Liver (tissue), 8 donors: ENCODE measurements at regions not wholly inside any gene's neighbourhood (a gene's known extent, or its start where the extent isn't known, plus 50 kb on each side); places are given as distances from the start of the nearest gene placed in this dataset.

Experiments used
- DNase-seq: peaks from one replicate; pipeline ENCODE4 v3.0.0-alpha.2; 2017; ENCODE audit warnings: low spot score
- H3K27ac ChIP-seq, 2 donors: one replicate each; pipeline ENCODE4 v1.7.0; 2013; ENCODE audit warnings: inconsistent platforms in 2 of 2, low read length in 2 of 2, control low read depth in 1 of 2, low read depth in 1 of 2, mild to moderate bottlenecking in 1 of 2
- H3K27me3 ChIP-seq, 4 donors: one replicate each; pipeline versions ENCODE4 v1.6.1 to v1.7.0; 2013; ENCODE audit warnings: low read length in 3 of 4, inconsistent platforms in 1 of 4, mild to moderate bottlenecking in 1 of 4, moderate library complexity in 1 of 4; ENCODE audit not compliant: control insufficient read depth in 4 of 4, insufficient read depth in 4 of 4
- H3K36me3 ChIP-seq, 4 donors: one replicate each; pipeline versions ENCODE4 v1.6.1 to v1.7.0; 2013; ENCODE audit warnings: low read length in 3 of 4, mild to moderate bottlenecking in 3 of 4, low read depth in 1 of 4, moderate library complexity in 1 of 4; ENCODE audit not compliant: control insufficient read depth in 4 of 4, insufficient read depth in 3 of 4
- H3K4me1 ChIP-seq, 4 donors: one replicate each; pipeline versions ENCODE4 v1.6.1 to v1.7.0; 2013; ENCODE audit warnings: low read length in 3 of 4, mild to moderate bottlenecking in 3 of 4, moderate library complexity in 1 of 4; ENCODE audit not compliant: control insufficient read depth in 4 of 4, insufficient read depth in 4 of 4
- H3K4me3 ChIP-seq, 3 donors: one replicate each; pipeline versions ENCODE4 v1.6.1 to v1.7.0; 2013; ENCODE audit warnings: low read length in 3 of 3, control low read depth in 1 of 3, low read depth in 1 of 3, mild to moderate bottlenecking in 1 of 3
- H3K9ac ChIP-seq, 2 donors: one replicate each; pipeline ENCODE4 v1.7.0; 2013; ENCODE audit warnings: low read length in 2 of 2, mild to moderate bottlenecking in 2 of 2, moderate library complexity in 2 of 2, control low read depth in 1 of 2, low read depth in 1 of 2
- H3K9me3 ChIP-seq, 4 donors: one replicate each; pipeline versions ENCODE4 v1.6.1 to v1.7.0; 2013; ENCODE audit warnings: low read length in 3 of 4; ENCODE audit not compliant: control insufficient read depth in 4 of 4
- EGR1 ChIP-seq, 2 donors: IDR thresholded peaks; 2 replicates each; pipeline ENCODE4 v1.6.1; 2016 to 2018; ENCODE audit warnings: antibody characterized with exemption in 2 of 2, low read depth in 2 of 2
- FOXA1 ChIP-seq: IDR thresholded peaks from 2 replicates; pipeline ENCODE4 v1.6.1; 2016; ENCODE audit warnings: antibody characterized with exemption
- FOXA2 ChIP-seq: IDR thresholded peaks from 2 replicates; pipeline ENCODE4 v1.6.1; 2016; ENCODE audit warnings: antibody characterized with exemption
- GABPA ChIP-seq, 2 donors: IDR thresholded peaks in 1 of 2; conservative IDR thresholded peaks in 1 of 2; 2 replicates each; pipeline ENCODE4 v1.6.1; 2016; ENCODE audit warnings: antibody characterized with exemption in 2 of 2, mild to moderate bottlenecking in 1 of 2, moderate library complexity in 1 of 2
- HNF4A ChIP-seq, 2 donors: conservative IDR thresholded peaks; 2 replicates each; pipeline ENCODE4 v1.6.1; 2016; ENCODE audit warnings: antibody characterized with exemption in 2 of 2, mild to moderate bottlenecking in 2 of 2
- HNF4G ChIP-seq: IDR thresholded peaks from 2 replicates; pipeline ENCODE4 v1.6.1; 2016; ENCODE audit warnings: antibody characterized with exemption
- JUND ChIP-seq, 2 donors: IDR thresholded peaks; 2 replicates each; pipeline ENCODE4 v1.6.1; 2016; ENCODE audit warnings: antibody characterized with exemption in 2 of 2
- NR2F2 ChIP-seq: IDR thresholded peaks from 2 replicates; pipeline ENCODE4 v1.6.1; 2016; ENCODE audit warnings: antibody characterized with exemption
- RAD21 ChIP-seq, 2 donors: IDR thresholded peaks; 2 replicates each; pipeline ENCODE4 v1.6.1; 2016; ENCODE audit warnings: antibody characterized with exemption in 2 of 2, mild to moderate bottlenecking in 2 of 2
- REST ChIP-seq: IDR thresholded peaks from 2 replicates; pipeline ENCODE4 v1.6.1; 2016; ENCODE audit warnings: antibody characterized with exemption, mild to moderate bottlenecking
- RXRA ChIP-seq, 2 donors: IDR thresholded peaks; 2 replicates each; pipeline ENCODE4 v1.6.1; 2017 to 2018; ENCODE audit warnings: antibody characterized with exemption in 2 of 2, mild to moderate bottlenecking in 1 of 2
- SP1 ChIP-seq: IDR thresholded peaks from 2 replicates; pipeline ENCODE4 v1.6.1; 2018; ENCODE audit warnings: antibody characterized with exemption, mild to moderate bottlenecking
- TAF1 ChIP-seq: conservative IDR thresholded peaks from 2 replicates; pipeline ENCODE4 v1.6.1; 2016; ENCODE audit warnings: antibody characterized with exemption, mild to moderate bottlenecking
- YY1 ChIP-seq: IDR thresholded peaks from 2 replicates; pipeline ENCODE4 v1.6.1; 2016; ENCODE audit warnings: antibody characterized with exemption, mild to moderate bottlenecking
- WGBS: extraction: QIAGEN DNeasy Blood & Tissue Kit; methylation state at CpG from one replicate; pipeline ENCODE4 v1.1.7; 2013; 5-methylcytosine and 5-hydroxymethylcytosine counted together
- TF ChIP-seq, protein P1 (sequence below): IDR thresholded peaks from 2 replicates; pipeline ENCODE4 v1.6.1; 2016; ENCODE audit warnings: antibody characterized with exemption
- TF ChIP-seq, protein P2 (sequence below): IDR thresholded peaks from 2 replicates; pipeline ENCODE4 v1.6.1; 2016; ENCODE audit warnings: antibody characterized with exemption
- TF ChIP-seq, protein P3 (sequence below): IDR thresholded peaks from 2 replicates; pipeline ENCODE4 v1.6.1; 2016; ENCODE audit warnings: antibody characterized with exemption
- TF ChIP-seq, protein P4 (sequence below): fragments of 150-350 bp; IDR thresholded peaks from 2 replicates; pipeline ENCODE4 v1.5.1; 2017; ENCODE audit warnings: improper control_type of control experiment, low read depth, low read length; ENCODE audit not compliant: missing input control
- donor health status: healthy.
- donor health status: healthy.
- donor health status: healthy.
- donor health status: healthy.
- donor health status: healthy.

- TF ChIP-seq NR2F2 (no peak), SP1 (no peak), RAD21 (IDR thresholded peaks at IDR 0.05) (no peak), HNF4G (no peak), RXRA (IDR thresholded peaks at IDR 0.05) (no peak)
- TF ChIP-seq, protein P1, sequence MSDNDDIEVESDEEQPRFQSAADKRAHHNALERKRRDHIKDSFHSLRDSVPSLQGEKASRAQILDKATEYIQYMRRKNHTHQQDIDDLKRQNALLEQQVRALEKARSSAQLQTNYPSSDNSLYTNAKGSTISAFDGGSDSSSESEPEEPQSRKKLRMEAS, result no peak
- TF ChIP-seq, protein P2, sequence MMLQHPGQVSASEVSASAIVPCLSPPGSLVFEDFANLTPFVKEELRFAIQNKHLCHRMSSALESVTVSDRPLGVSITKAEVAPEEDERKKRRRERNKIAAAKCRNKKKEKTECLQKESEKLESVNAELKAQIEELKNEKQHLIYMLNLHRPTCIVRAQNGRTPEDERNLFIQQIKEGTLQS, result no peak
These were observed 235.7 kb upstream of the TMEM72 start (continued) for GRCh38 chr10:44675387-44675874.

DNA sequence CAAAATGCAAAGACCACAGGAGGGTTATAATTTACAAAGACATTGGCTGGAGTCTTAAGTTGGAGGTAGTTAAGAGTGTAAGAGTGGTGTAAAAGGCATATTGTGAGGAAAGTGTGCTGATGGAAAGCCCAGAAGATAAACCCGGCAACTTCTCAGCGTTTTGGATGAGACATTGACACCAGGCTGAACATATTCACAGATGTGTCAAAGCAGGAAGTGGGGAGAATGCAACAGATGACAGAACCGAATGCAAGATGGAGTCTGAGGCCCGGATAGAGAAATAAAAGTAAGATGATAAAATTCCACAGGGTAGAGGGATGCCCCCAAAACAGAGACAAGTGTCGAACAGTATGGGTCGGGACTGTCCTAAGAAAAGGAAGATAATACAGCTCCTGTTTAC lies 230.4 kb upstream of the TMEM72 start:
- H3K27ac ChIP-seq, result no peak overlapping the region
- peaks cover 0 to 3% (median 0%) of the 10 kb centered on the region in 4 donors for H3K27me3 ChIP-seq
- no peak overlapping the region for H3K4me3 ChIP-seq
- DNase-seq, result no peak
- H3K36me3 ChIP-seq, result no peaks in the 10 kb centered on the region
- H3K4me1 ChIP-seq, result peaks cover 0 to 1% (median 0%) of the 10 kb centered on the region in 4 donors
- TF ChIP-seq EGR1 (IDR thresholded peaks at IDR 0.05; ENCODE audit: low read depth in 2 of 2), result no peak
- TF ChIP-seq, protein P1, result no peak
- TF ChIP-seq FOXA1, result no peak
- no peak for TF ChIP-seq YY1
- no peak for TF ChIP-seq NR2F2
- TF ChIP-seq RAD21 (IDR thresholded peaks at IDR 0.05), result no peak
- no peak for TF ChIP-seq TAF1
- TF ChIP-seq, protein P2, result no peak
- no peak for TF ChIP-seq RXRA (IDR thresholded peaks at IDR 0.05)
- H3K9me3 ChIP-seq, result no peaks in the 10 kb centered on the region
- H3K9ac ChIP-seq, result no peak overlapping the region
- 79% methylated on average over 6 of the region's 6 CpGs for WGBS

DNA sequence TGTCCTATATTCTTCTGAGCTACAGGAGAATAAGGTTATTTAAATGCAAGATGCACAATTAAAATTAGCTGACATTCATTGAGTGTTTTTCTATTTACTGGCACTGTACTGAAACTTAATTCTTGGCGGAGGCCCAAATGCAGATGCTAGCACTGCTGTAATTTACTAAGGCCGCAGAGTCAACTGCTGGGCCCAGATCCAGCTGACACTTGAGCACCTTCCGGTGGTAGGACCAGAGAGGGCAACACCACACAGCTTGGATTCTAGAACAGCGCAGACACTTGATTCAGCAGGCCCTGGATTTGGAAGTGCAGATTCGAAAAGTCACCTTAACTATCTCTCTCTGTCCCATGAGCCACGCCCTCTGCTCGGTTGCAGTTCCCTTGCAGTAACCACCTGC lies 228.6 kb upstream of the TMEM72 start:
- Histone ChIP-seq H3K9ac (no peak overlapping the region), H3K27me3 (peaks cover 0 to 3% (median 0%) of the 10 kb centered on the region in 4 donors), H3K9me3 (no peaks in the 10 kb centered on the region), H3K27ac (no peak overlapping the region), H3K4me3 (no peak overlapping the region), H3K36me3 (no peaks in the 10 kb centered on the region), H3K4me1 (peaks cover 0 to 1% (median 0%) of the 10 kb centered on the region in 4 donors)
- DNase-seq, result no peak
- 87% methylated on average over 7 of the region's 7 CpGs for WGBS
- TF ChIP-seq RXRA (IDR thresholded peaks at IDR 0.05) (no peak), HNF4A (conservative IDR thresholded peaks at IDR 0.05) (no peak), EGR1 (IDR thresholded peaks at IDR 0.05; ENCODE audit: low read depth in 2 of 2) (no peak), RAD21 (IDR thresholded peaks at IDR 0.05) (no peak), GABPA (IDR thresholded peaks at IDR 0.05 in 1 of 2, conservative IDR thresholded peaks at IDR 0.05 in 1 of 2) (no peak), SP1 (no peak), NR2F2 (no peak), TAF1 (no peak), YY1 (no peak), FOXA2 (no peak), FOXA1 (no peak), HNF4G (no peak), JUND (IDR thresholded peaks at IDR 0.05) (no peak), REST (no peak)
- TF ChIP-seq, protein P2, result no peak
- TF ChIP-seq, protein P3, sequence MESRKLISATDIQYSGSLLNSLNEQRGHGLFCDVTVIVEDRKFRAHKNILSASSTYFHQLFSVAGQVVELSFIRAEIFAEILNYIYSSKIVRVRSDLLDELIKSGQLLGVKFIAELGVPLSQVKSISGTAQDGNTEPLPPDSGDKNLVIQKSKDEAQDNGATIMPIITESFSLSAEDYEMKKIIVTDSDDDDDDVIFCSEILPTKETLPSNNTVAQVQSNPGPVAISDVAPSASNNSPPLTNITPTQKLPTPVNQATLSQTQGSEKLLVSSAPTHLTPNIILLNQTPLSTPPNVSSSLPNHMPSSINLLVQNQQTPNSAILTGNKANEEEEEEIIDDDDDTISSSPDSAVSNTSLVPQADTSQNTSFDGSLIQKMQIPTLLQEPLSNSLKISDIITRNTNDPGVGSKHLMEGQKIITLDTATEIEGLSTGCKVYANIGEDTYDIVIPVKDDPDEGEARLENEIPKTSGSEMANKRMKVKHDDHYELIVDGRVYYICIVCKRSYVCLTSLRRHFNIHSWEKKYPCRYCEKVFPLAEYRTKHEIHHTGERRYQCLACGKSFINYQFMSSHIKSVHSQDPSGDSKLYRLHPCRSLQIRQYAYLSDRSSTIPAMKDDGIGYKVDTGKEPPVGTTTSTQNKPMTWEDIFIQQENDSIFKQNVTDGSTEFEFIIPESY, result no peak
- TF ChIP-seq, protein P4, sequence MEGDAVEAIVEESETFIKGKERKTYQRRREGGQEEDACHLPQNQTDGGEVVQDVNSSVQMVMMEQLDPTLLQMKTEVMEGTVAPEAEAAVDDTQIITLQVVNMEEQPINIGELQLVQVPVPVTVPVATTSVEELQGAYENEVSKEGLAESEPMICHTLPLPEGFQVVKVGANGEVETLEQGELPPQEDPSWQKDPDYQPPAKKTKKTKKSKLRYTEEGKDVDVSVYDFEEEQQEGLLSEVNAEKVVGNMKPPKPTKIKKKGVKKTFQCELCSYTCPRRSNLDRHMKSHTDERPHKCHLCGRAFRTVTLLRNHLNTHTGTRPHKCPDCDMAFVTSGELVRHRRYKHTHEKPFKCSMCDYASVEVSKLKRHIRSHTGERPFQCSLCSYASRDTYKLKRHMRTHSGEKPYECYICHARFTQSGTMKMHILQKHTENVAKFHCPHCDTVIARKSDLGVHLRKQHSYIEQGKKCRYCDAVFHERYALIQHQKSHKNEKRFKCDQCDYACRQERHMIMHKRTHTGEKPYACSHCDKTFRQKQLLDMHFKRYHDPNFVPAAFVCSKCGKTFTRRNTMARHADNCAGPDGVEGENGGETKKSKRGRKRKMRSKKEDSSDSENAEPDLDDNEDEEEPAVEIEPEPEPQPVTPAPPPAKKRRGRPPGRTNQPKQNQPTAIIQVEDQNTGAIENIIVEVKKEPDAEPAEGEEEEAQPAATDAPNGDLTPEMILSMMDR, result no peak
- TF ChIP-seq, protein P1, result no peak
